Midbrain (tissue), 1 donor: ENCODE measurements at regions not wholly inside any gene's neighbourhood (a gene's known extent, or its start where the extent isn't known, plus 50 kb on each side); places are given as distances from the start of the nearest gene placed in this dataset.
"Not testable (repeated sequence)": the region's sequence is repeated elsewhere in the genome, so short reads cannot be mapped to it uniquely, and the experiment has no call there.

Source experiments
- DNase-seq: peaks from one replicate; lab custom pipeline; 2025; lab: John Stamatoyannopoulos, UW

- no peak for DNase-seq
Observed at GRCh38 chrX:95218976-95219375, 1465.7 kb upstream of the DIAPH2 start.

GRCh38 chrX:95248386-95248785, 1436.3 kb upstream of the DIAPH2 start:
- DNase-seq = no peak

DNA sequence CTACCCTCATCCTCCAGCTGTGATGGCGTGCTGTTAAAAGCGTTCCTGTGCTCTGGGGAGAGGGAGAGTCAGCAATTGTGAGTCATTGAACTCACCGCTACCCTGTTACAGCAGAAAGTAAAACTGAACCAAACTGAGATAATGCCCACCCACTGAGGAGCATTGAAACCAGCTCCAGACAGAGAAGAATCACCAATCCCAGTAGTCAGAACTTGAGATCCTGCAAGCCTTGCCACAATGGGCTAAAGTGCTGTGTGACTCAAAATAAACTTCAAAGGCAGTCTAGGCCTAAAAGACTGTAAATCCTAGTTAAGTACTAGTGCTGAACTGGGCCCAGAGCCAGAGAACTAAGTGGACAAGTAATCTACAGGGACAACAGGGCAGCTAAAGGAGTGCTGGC, 1394.2 kb upstream of the DIAPH2 start:
- no peak for DNase-seq

DNA sequence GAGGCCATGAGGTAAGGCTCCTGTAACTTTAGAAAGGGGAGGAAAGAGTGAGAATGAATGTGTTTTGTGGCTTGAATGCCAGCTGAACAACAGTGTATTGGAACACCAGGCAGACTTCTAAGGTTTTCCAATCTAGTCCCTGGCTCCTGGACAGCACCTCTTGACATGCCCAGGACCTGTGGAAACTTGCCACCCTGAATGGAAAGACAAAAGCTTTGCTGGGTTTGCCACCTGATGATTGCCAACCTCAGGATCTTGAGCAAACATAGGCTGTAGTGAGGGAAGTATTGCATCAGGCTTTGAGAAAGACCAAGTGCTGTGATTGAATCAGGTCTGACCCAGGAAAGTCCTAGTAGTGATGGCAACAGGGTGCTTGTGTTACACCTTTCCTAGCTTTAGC, 1393.1 kb upstream of the DIAPH2 start:
- no peak for DNase-seq

DNA sequence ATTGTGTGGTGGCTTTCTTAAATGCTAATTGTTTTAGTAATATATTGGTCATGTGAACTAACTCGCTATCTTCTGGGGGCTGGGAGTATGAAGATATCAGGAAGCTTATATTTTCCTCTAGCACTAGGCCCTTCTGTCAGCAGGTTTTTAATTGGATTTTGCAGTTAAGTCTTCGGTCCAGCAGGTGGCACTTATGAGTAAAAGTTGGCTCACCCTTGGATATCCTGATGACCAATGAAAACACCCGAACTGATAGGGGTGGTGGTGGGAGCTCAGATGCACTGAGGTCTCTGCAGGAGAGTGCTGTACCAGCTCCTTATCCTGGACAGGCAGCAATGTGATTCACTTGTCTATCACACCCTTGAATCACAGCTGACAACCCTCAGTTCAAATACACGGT, 1365.8 kb upstream of the DIAPH2 start:
- DNase-seq = no peak

DNA sequence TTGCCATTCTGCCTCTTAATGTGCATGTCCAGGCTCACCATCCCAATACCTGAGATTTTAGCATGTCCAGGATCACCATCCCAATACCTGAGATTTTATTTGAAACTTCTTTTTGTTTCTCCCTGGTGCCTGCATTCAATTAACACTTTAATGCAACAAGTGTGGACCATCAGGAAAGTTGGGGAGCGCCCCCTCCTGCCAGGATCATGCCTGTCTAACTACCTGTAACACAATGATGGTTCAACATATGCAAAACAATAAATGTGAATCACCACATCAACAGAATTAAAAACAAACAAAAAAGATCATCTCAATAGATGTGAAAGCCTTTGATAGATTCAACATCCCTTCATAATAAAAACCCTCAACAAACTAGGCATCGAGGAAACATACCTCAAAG, 1359.5 kb upstream of the DIAPH2 start:
- no peak for DNase-seq

DNA sequence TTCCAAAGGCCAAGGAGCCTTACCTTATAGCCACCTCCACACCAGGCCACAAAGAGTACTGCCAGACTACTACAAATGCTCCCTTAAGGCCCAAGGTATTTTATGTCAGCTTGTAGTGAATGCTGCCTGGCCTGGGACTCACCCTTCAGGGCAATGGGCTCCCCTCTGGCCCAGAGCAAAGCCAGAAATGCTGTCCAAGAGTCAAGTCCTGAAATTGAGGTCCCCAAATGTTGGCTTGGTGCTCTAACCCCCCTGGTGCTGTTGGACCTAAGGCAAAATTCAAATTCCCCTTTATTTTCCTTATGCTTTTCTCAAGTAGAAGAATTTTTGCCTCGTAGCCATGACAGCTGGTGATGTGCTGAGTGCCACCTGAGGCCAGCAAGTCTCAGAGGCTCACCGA, 1354.3 kb upstream of the DIAPH2 start:
- no peak for DNase-seq

DNA sequence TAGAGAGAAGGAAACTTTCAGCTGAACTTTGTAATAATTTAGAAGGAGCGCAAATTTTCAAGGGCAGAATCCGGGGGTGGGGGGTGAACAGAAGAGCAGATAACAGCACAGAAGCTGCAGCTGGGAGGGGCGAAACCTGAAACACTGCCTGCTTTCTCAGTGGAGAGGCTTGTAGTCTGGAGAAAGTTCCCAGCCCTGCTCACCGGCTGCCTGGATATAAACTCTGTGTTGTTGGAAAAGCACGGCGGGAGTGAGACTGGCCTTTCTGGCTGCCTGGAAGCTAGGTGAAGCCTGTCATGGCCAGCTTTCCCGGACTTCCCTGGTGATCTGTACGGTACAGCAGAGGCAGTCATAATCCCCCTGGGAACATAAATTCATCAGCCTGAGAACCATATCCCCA, 1352.1 kb upstream of the DIAPH2 start:
- no peak for DNase-seq

DNA sequence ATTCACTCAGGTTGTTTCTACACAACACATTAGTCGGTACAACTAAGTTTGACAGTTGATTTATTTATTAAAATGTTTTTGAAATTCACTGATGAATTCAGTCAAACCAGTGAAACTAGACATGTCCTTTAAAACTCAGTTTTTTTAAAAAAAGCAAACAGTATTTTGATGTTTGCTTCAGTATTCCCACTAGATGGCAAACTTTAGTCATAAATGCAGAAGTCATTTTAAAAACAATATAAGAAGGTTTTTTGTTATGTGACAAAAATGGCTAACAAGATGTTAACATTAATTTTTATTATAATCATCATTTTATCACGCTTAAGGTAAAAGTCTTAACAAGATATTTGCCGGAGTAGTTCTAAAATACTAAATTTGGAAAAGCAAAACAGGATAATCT, 1337.8 kb upstream of the DIAPH2 start:
- DNase-seq = peak; percentile 2

- no peak for DNase-seq
Observed at GRCh38 chrX:95350774-95351488, 1333.7 kb upstream of the DIAPH2 start.

GRCh38 chrX:95367286-95367685, 1317.4 kb upstream of the DIAPH2 start:
- no peak for DNase-seq

DNA sequence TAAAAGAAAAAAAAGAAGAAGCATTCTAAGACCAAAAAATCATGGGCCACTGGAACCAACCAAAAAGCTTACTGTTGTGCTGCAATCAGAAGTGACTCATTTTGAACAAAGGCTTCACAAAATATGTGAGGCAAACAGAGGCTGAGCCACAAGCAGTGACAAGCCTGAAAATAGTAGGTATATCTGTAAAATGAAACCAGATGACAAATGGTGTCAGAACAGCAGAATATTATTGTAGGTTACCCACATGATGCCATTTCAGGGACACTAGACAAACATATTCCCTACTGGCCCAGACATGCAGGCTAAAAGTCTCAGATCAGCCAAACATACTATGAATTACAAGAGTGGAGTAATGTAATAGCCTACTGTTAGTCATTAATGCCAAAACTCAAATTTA, 1301.8 kb upstream of the DIAPH2 start:
- no peak for DNase-seq

- DNase-seq = no peak
Observed at GRCh38 chrX:95383778-95384177, 1300.9 kb upstream of the DIAPH2 start.

GRCh38 chrX:95427389-95427788, 1257.3 kb upstream of the DIAPH2 start:
- DNase-seq = no peak

- no peak for DNase-seq
Observed at GRCh38 chrX:95435198-95435597, 1249.4 kb upstream of the DIAPH2 start.

DNA sequence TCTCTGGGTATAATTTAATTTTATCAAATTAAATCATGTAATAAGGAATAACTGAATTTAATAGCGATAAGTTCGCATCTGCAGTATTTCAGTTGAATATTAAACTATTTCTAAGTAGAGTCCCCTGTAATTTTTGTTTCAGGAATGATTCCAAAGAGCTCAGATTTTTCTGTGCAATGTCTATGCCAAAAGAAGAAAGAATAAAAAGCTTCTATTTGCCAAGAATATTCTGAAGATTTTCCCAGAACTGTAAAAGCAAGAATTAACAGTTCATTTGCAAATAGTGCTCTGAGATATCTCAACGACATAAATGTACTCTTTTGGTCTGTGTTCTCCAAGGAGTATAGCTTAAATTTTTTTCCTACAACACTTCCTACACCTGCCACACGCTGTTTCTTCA, 1242.8 kb upstream of the DIAPH2 start:
- DNase-seq = no peak

GRCh38 chrX:95484781-95485180, 1199.9 kb upstream of the DIAPH2 start:
- DNase-seq = no peak

DNA sequence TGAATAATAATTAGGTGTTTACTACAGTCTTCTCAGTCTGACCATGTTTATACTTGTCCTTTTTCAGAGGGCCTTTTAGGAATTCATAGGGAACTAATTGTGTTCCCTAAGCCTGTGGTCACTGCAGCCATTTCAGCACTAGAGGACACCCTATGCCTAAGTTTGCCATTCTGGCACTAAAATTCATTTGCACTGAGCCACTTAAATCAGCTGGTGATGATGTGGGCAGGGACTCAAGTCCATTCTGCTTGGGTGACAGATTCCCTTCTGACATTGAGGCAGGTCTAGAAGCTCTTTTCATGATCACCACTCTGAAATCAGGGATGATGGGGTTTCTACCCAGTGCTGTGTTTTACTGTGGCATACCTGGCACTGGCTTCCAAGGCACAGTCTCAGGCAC, 1178.9 kb upstream of the DIAPH2 start:
- DNase-seq = no peak

GRCh38 chrX:95509474-95509873, 1175.2 kb upstream of the DIAPH2 start:
- no peak for DNase-seq

- DNase-seq = not testable (repeated sequence)
Observed at GRCh38 chrX:95524018-95524417, 1160.6 kb upstream of the DIAPH2 start.

- no peak for DNase-seq
Observed at GRCh38 chrX:95536111-95536510, 1148.5 kb upstream of the DIAPH2 start.

GRCh38 chrX:95536661-95537060, 1148.0 kb upstream of the DIAPH2 start:
- DNase-seq = no peak

GRCh38 chrX:95539041-95539440, 1145.6 kb upstream of the DIAPH2 start:
- no peak for DNase-seq

GRCh38 chrX:95549552-95549951, 1135.1 kb upstream of the DIAPH2 start:
- not testable (repeated sequence) for DNase-seq
